ENCODE measurements at regions not wholly inside any gene's neighbourhood (a gene's known extent, or its start where the extent isn't known, plus 50 kb on each side); places are given as distances from the start of the nearest gene placed in this dataset.

GRCh38 chr1:209509039-209509438 is 74.5 kb upstream of the CAMK1G start:
- no peak for DNase-seq (ENCODE audit: low read depth, low spot score)
- no peak overlapping the region for H3K4me3 ChIP-seq (ENCODE audit: low read length)

GRCh38 chr1:209510063-209510462 is 73.5 kb upstream of the CAMK1G start:
- no peak overlapping the region for H3K4me3 ChIP-seq (ENCODE audit: low read length)
- DNase-seq (ENCODE audit: low read depth, low spot score) = no peak

- no peak overlapping the region for H3K4me3 ChIP-seq (ENCODE audit: low read length)
- DNase-seq (ENCODE audit: low read depth, low spot score) = no peak
Observed at GRCh38 chr1:209511169-209511568, 72.3 kb upstream of the CAMK1G start.

- no peak for DNase-seq (ENCODE audit: low read depth, low spot score)
- no peak overlapping the region for H3K4me3 ChIP-seq (ENCODE audit: low read length)
Observed at GRCh38 chr1:209512821-209513220, 70.7 kb upstream of the CAMK1G start.

GRCh38 chr1:209513226-209513625 is 70.3 kb upstream of the CAMK1G start:
- peak; percentile 42 for DNase-seq (ENCODE audit: low read depth, low spot score)
- H3K4me3 ChIP-seq (ENCODE audit: low read length) = no peak overlapping the region

GRCh38 chr1:209516771-209517680 is 66.5 kb upstream of the CAMK1G start:
- no peak overlapping the region for H3K4me3 ChIP-seq (ENCODE audit: low read length)
- no peak for DNase-seq (ENCODE audit: low read depth, low spot score)

- DNase-seq (ENCODE audit: low read depth, low spot score) = no peak
- no peak overlapping the region for H3K4me3 ChIP-seq (ENCODE audit: low read length)
Observed at GRCh38 chr1:209517681-209518050, 65.8 kb upstream of the CAMK1G start.

- no peak overlapping the region for H3K4me3 ChIP-seq (ENCODE audit: low read length)
- DNase-seq (ENCODE audit: low read depth, low spot score) = no peak
Observed at GRCh38 chr1:209519786-209520185, 63.7 kb upstream of the CAMK1G start.

- DNase-seq (ENCODE audit: low read depth, low spot score) = no peak
- H3K4me3 ChIP-seq (ENCODE audit: low read length) = no peak overlapping the region
Observed at GRCh38 chr1:209522826-209523225, 60.7 kb upstream of the CAMK1G start.

GRCh38 chr1:209526137-209526536 is 57.4 kb upstream of the CAMK1G start:
- no peak overlapping the region for H3K4me3 ChIP-seq (ENCODE audit: low read length)
- DNase-seq (ENCODE audit: low read depth, low spot score) = no peak

- no peak overlapping the region for H3K4me3 ChIP-seq (ENCODE audit: low read length)
- DNase-seq (ENCODE audit: low read depth, low spot score) = no peak
Observed at GRCh38 chr1:209527372-209527771, 56.1 kb upstream of the CAMK1G start.

- no peak overlapping the region for H3K4me3 ChIP-seq (ENCODE audit: low read length)
- DNase-seq (ENCODE audit: low read depth, low spot score) = no peak
Observed at GRCh38 chr1:209527993-209528717, 55.4 kb upstream of the CAMK1G start.

- H3K4me3 ChIP-seq (ENCODE audit: low read length) = no peak overlapping the region
- DNase-seq (ENCODE audit: low read depth, low spot score) = no peak
Observed at GRCh38 chr1:209529233-209529632, 54.3 kb upstream of the CAMK1G start.

- no peak for DNase-seq (ENCODE audit: low read depth, low spot score)
- H3K4me3 ChIP-seq (ENCODE audit: low read length) = no peak overlapping the region
Observed at GRCh38 chr1:209531006-209531405, 52.5 kb upstream of the CAMK1G start.

GRCh38 chr1:209531549-209531948 is 52.0 kb upstream of the CAMK1G start:
- H3K4me3 ChIP-seq (ENCODE audit: low read length) = no peak overlapping the region
- no peak for DNase-seq (ENCODE audit: low read depth, low spot score)
